ENCODE measurements at regions not wholly inside any gene's neighbourhood (a gene's known extent, or its start where the extent isn't known, plus 50 kb on each side); places are given as distances from the start of the nearest gene placed in this dataset.

GRCh38 chr1:95380909-95381308 is 146.9 kb downstream of the RWDD3 start:
- Mint-ChIP-seq H3K4me3 (no peak overlapping the region), H3K36me3 (ENCODE audit: insufficient read depth) (no peaks in the 10 kb centered on the region), H3K9me3 (no peaks in the 10 kb centered on the region), H3K27ac (ENCODE audit: low read depth) (no peak overlapping the region), H3K27me3 (no peaks in the 10 kb centered on the region), H3K4me1 (no peaks in the 10 kb centered on the region)
- no peak for ATAC-seq (replicated peaks; ENCODE audit: extremely low read depth, poor library complexity, severe bottlenecking)
- DNase-seq (ENCODE audit: low spot score in 2 of 2) = no peak

GRCh38 chr1:95382000-95382786 is 148.2 kb downstream of the RWDD3 start:
- Mint-ChIP-seq H3K4me3 (no peak overlapping the region), H3K4me1 (no peaks in the 10 kb centered on the region), H3K9me3 (no peaks in the 10 kb centered on the region), H3K27ac (ENCODE audit: low read depth) (no peak overlapping the region), H3K27me3 (no peaks in the 10 kb centered on the region), H3K36me3 (ENCODE audit: insufficient read depth) (no peaks in the 10 kb centered on the region)
- DNase-seq (ENCODE audit: low spot score in 2 of 2) = no peak
- ATAC-seq (replicated peaks; ENCODE audit: extremely low read depth, poor library complexity, severe bottlenecking) = no peak

- no peaks in the 10 kb centered on the region for H3K27me3 Mint-ChIP-seq
- no peak for ATAC-seq (replicated peaks; ENCODE audit: extremely low read depth, poor library complexity, severe bottlenecking)
Observed at GRCh38 chr1:95383111-95383510, 149.1 kb downstream of the RWDD3 start.

GRCh38 chr1:95384567-95384966 is 150.6 kb downstream of the RWDD3 start:
- Mint-ChIP-seq H3K36me3 (ENCODE audit: insufficient read depth) (no peaks in the 10 kb centered on the region), H3K9me3 (no peaks in the 10 kb centered on the region), H3K4me1 (no peaks in the 10 kb centered on the region), H3K27me3 (no peaks in the 10 kb centered on the region), H3K4me3 (no peak overlapping the region), H3K27ac (ENCODE audit: low read depth) (no peak overlapping the region)
- no peak for ATAC-seq (replicated peaks; ENCODE audit: extremely low read depth, poor library complexity, severe bottlenecking)
- DNase-seq (ENCODE audit: low spot score in 2 of 2) = no peak

More at GRCh38 chr1:95383111-95383510, 149.1 kb downstream of the RWDD3 start:
- DNase-seq (ENCODE audit: low spot score in 2 of 2) = no peak
- Mint-ChIP-seq H3K4me3 (no peak overlapping the region), H3K27ac (ENCODE audit: low read depth) (no peak overlapping the region), H3K9me3 (no peaks in the 10 kb centered on the region), H3K4me1 (no peaks in the 10 kb centered on the region), H3K36me3 (ENCODE audit: insufficient read depth) (no peaks in the 10 kb centered on the region)

GRCh38 chr1:95386371-95386770 is 152.4 kb downstream of the RWDD3 start:
- Mint-ChIP-seq H3K27ac (ENCODE audit: low read depth) (no peak overlapping the region), H3K27me3 (peaks cover 9% of the 10 kb centered on the region), H3K4me1 (no peaks in the 10 kb centered on the region), H3K4me3 (no peak overlapping the region), H3K36me3 (ENCODE audit: insufficient read depth) (no peaks in the 10 kb centered on the region), H3K9me3 (peaks cover 8% of the 10 kb centered on the region)
- ATAC-seq (replicated peaks; ENCODE audit: extremely low read depth, poor library complexity, severe bottlenecking) (no peak), DNase-seq (ENCODE audit: low spot score in 2 of 2) (no peak)

- H3K4me1 Mint-ChIP-seq = no peaks in the 10 kb centered on the region
- peaks cover 9% of the 10 kb centered on the region for H3K27me3 Mint-ChIP-seq
- H3K36me3 Mint-ChIP-seq (ENCODE audit: insufficient read depth) = no peaks in the 10 kb centered on the region
- peaks cover 8% of the 10 kb centered on the region for H3K9me3 Mint-ChIP-seq
- H3K27ac Mint-ChIP-seq (ENCODE audit: low read depth) = no peak overlapping the region
- H3K4me3 Mint-ChIP-seq = no peak overlapping the region
- DNase-seq (ENCODE audit: low spot score in 2 of 2) (no peak), ATAC-seq (replicated peaks; ENCODE audit: extremely low read depth, poor library complexity, severe bottlenecking) (no peak)
Observed at GRCh38 chr1:95386915-95387314, 152.9 kb downstream of the RWDD3 start.

GRCh38 chr1:95388031-95388430 is 154.0 kb downstream of the RWDD3 start:
- Mint-ChIP-seq H3K4me1 (no peaks in the 10 kb centered on the region), H3K27me3 (peaks cover 9% of the 10 kb centered on the region), H3K4me3 (no peak overlapping the region), H3K27ac (ENCODE audit: low read depth) (no peak overlapping the region), H3K9me3 (peaks cover 8% of the 10 kb centered on the region), H3K36me3 (ENCODE audit: insufficient read depth) (no peaks in the 10 kb centered on the region)
- ATAC-seq (replicated peaks; ENCODE audit: extremely low read depth, poor library complexity, severe bottlenecking) = no peak
- DNase-seq (ENCODE audit: low spot score in 2 of 2) = no peak

- Mint-ChIP-seq H3K27me3 (peaks cover 9% of the 10 kb centered on the region), H3K27ac (ENCODE audit: low read depth) (no peak overlapping the region), H3K4me3 (no peak overlapping the region), H3K36me3 (ENCODE audit: insufficient read depth) (peaks cover 2% of the 10 kb centered on the region), H3K4me1 (no peaks in the 10 kb centered on the region), H3K9me3 (peaks cover 8% of the 10 kb centered on the region)
- ATAC-seq (replicated peaks; ENCODE audit: extremely low read depth, poor library complexity, severe bottlenecking) = no peak
- DNase-seq (ENCODE audit: low spot score in 2 of 2) = no peak
Observed at GRCh38 chr1:95393434-95393833, 159.4 kb downstream of the RWDD3 start.

GRCh38 chr1:95396557-95396956 is 162.5 kb downstream of the RWDD3 start:
- Mint-ChIP-seq H3K4me3 (no peak overlapping the region), H3K36me3 (ENCODE audit: insufficient read depth) (peaks cover 4% of the 10 kb centered on the region), H3K4me1 (no peaks in the 10 kb centered on the region), H3K27ac (ENCODE audit: low read depth) (no peak overlapping the region), H3K9me3 (peaks cover 5% of the 10 kb centered on the region), H3K27me3 (no peaks in the 10 kb centered on the region)
- DNase-seq (ENCODE audit: low spot score in 2 of 2) (no peak), ATAC-seq (replicated peaks; ENCODE audit: extremely low read depth, poor library complexity, severe bottlenecking) (no peak)

- H3K4me3 Mint-ChIP-seq = no peak overlapping the region
- ATAC-seq (replicated peaks; ENCODE audit: extremely low read depth, poor library complexity, severe bottlenecking) (no peak), DNase-seq (ENCODE audit: low spot score in 2 of 2) (no peak)
- H3K27me3 Mint-ChIP-seq = peaks cover 5% of the 10 kb centered on the region
- no peaks in the 10 kb centered on the region for H3K4me1 Mint-ChIP-seq
- H3K9me3 Mint-ChIP-seq = peaks cover 22% of the 10 kb centered on the region
- H3K36me3 Mint-ChIP-seq (ENCODE audit: insufficient read depth) = peaks cover 2% of the 10 kb centered on the region
- H3K27ac Mint-ChIP-seq (ENCODE audit: low read depth) = no peak overlapping the region
Observed at GRCh38 chr1:95402780-95403179, 168.8 kb downstream of the RWDD3 start.

GRCh38 chr1:95406279-95406678 is 172.3 kb downstream of the RWDD3 start:
- DNase-seq (ENCODE audit: low spot score in 2 of 2) (no peak), ATAC-seq (replicated peaks; ENCODE audit: extremely low read depth, poor library complexity, severe bottlenecking) (no peak)
- H3K27me3 Mint-ChIP-seq = peaks cover 6% of the 10 kb centered on the region
- H3K36me3 Mint-ChIP-seq (ENCODE audit: insufficient read depth) = no peaks in the 10 kb centered on the region
- peaks cover 16% of the 10 kb centered on the region for H3K9me3 Mint-ChIP-seq
- no peak overlapping the region for H3K4me3 Mint-ChIP-seq
- H3K27ac Mint-ChIP-seq (ENCODE audit: low read depth) = no peak overlapping the region
- H3K4me1 Mint-ChIP-seq = no peaks in the 10 kb centered on the region

GRCh38 chr1:95407131-95407885 is 173.3 kb downstream of the RWDD3 start:
- DNase-seq (ENCODE audit: low spot score in 2 of 2) (no peak), ATAC-seq (replicated peaks; ENCODE audit: extremely low read depth, poor library complexity, severe bottlenecking) (no peak)
- Mint-ChIP-seq H3K4me3 (no peak overlapping the region), H3K27me3 (peaks cover 6% of the 10 kb centered on the region), H3K4me1 (no peaks in the 10 kb centered on the region), H3K36me3 (ENCODE audit: insufficient read depth) (no peaks in the 10 kb centered on the region), H3K27ac (ENCODE audit: low read depth) (no peak overlapping the region), H3K9me3 (peaks cover 16% of the 10 kb centered on the region)

- Mint-ChIP-seq H3K36me3 (ENCODE audit: insufficient read depth) (no peaks in the 10 kb centered on the region), H3K9me3 (peaks cover 15% of the 10 kb centered on the region), H3K4me1 (no peaks in the 10 kb centered on the region), H3K4me3 (no peak overlapping the region), H3K27me3 (peaks cover 6% of the 10 kb centered on the region), H3K27ac (ENCODE audit: low read depth) (no peak overlapping the region)
- DNase-seq (ENCODE audit: low spot score in 2 of 2) (no peak), ATAC-seq (replicated peaks; ENCODE audit: extremely low read depth, poor library complexity, severe bottlenecking) (no peak)
Observed at GRCh38 chr1:95407886-95408291, 173.9 kb downstream of the RWDD3 start.
